Mesenchymal stem cell (in vitro differentiated cells and primary cell): ENCODE measurements at regions not wholly inside any gene's neighbourhood (a gene's known extent, or its start where the extent isn't known, plus 50 kb on each side); places are given as distances from the start of the nearest gene placed in this dataset.

Source experiments
- DNase-seq: peaks from one replicate; pipeline ENCODE4 v3.0.0-alpha.2; 2013
- H2AFZ ChIP-seq: one replicate; pipeline ENCODE4 v1.6.1; 2013; ENCODE audit warnings: low read depth, mild to moderate bottlenecking, control low read depth, inconsistent platforms, low read length, moderate library complexity
- H2AK5ac ChIP-seq: 2 replicates; pipeline ENCODE4 v1.6.1; 2013; ENCODE audit warnings: low read length, moderate library complexity, mild to moderate bottlenecking, inconsistent platforms; ENCODE audit not compliant: severe bottlenecking
- H2BK120ac ChIP-seq: one replicate; pipeline ENCODE4 v1.6.1; 2013; ENCODE audit warnings: low read depth, mild to moderate bottlenecking, inconsistent platforms, low read length, moderate library complexity
- H2BK12ac ChIP-seq, 2 experiments: one replicate each; pipeline ENCODE4 v1.6.1; 2013; ENCODE audit warnings: inconsistent platforms in 2 of 2, low read length in 2 of 2, mild to moderate bottlenecking in 2 of 2, moderate library complexity in 2 of 2, control low read depth in 1 of 2
- H2BK15ac ChIP-seq: one replicate; pipeline ENCODE4 v1.6.1; 2013; ENCODE audit warnings: mild to moderate bottlenecking, low read depth, inconsistent platforms; ENCODE audit not compliant: poor library complexity, severe bottlenecking
- H2BK5ac ChIP-seq: 2 replicates; pipeline ENCODE4 v1.6.1; 2013; ENCODE audit warnings: low read depth, mild to moderate bottlenecking, low read length, control low read depth, inconsistent platforms; ENCODE audit not compliant: poor library complexity, severe bottlenecking
- H3K14ac ChIP-seq, 2 experiments: one replicate each; pipeline ENCODE4 v1.6.1; 2013; ENCODE audit warnings: inconsistent platforms in 2 of 2, low read length in 2 of 2, control low read depth in 1 of 2, mild to moderate bottlenecking in 1 of 2, moderate library complexity in 1 of 2
- H3K18ac ChIP-seq, 2 experiments: one replicate each; pipeline ENCODE4 v1.6.1; 2013; ENCODE audit warnings: inconsistent platforms in 2 of 2, low read length in 2 of 2, control low read depth in 1 of 2, low read depth in 1 of 2, mild to moderate bottlenecking in 1 of 2
- H3K23ac ChIP-seq, 2 experiments: one replicate each; pipeline ENCODE4 v1.6.1; 2013; ENCODE audit warnings: inconsistent platforms in 2 of 2, low read length in 2 of 2, mild to moderate bottlenecking in 2 of 2, moderate library complexity in 2 of 2, control low read depth in 1 of 2
- H3K27ac ChIP-seq: 2 replicates; pipeline ENCODE4 v1.5.1; 2013; ENCODE audit warnings: mild to moderate bottlenecking, moderate library complexity, low read length, control low read depth, inconsistent platforms; ENCODE audit not compliant: poor library complexity, severe bottlenecking
- H3K27me3 ChIP-seq, 2 experiments: 2 replicates each; pipeline versions ENCODE4 v1.6.1 to v1.7.0; 2013; ENCODE audit warnings: low read length in 2 of 2, mild to moderate bottlenecking in 2 of 2, moderate library complexity in 2 of 2, control low read depth in 1 of 2, inconsistent platforms in 1 of 2; ENCODE audit not compliant: control insufficient read depth in 1 of 2, insufficient read depth in 1 of 2
- H3K36me3 ChIP-seq, 2 experiments: 2 replicates each; pipeline versions ENCODE4 v1.6.1 to v1.7.0; 2013; ENCODE audit warnings: low read length in 2 of 2, control low read depth in 1 of 2, inconsistent platforms in 1 of 2, low read depth in 1 of 2, mild to moderate bottlenecking in 1 of 2; ENCODE audit not compliant: insufficient read depth in 2 of 2, control insufficient read depth in 1 of 2
- H3K4ac ChIP-seq, 2 experiments: one replicate each; pipeline ENCODE4 v1.6.1; 2013; ENCODE audit warnings: inconsistent platforms in 2 of 2, low read length in 2 of 2, mild to moderate bottlenecking in 2 of 2, moderate library complexity in 2 of 2, control low read depth in 1 of 2, low read depth in 1 of 2
- H3K4me1 ChIP-seq: 2 replicates; pipeline ENCODE4 v1.6.1; 2013; ENCODE audit warnings: low read depth, low read length, control low read depth; ENCODE audit not compliant: control insufficient read depth, insufficient read depth
- H3K4me2 ChIP-seq: 2 replicates; pipeline ENCODE4 v1.6.1; 2013; ENCODE audit warnings: low read length, mild to moderate bottlenecking, inconsistent platforms; ENCODE audit not compliant: poor library complexity, severe bottlenecking
- H3K4me3 ChIP-seq, 2 experiments: 2 replicates each; pipeline versions ENCODE4 v1.5.1 to v1.7.0; 2013; ENCODE audit warnings: low read length in 2 of 2, mild to moderate bottlenecking in 2 of 2, control low read depth in 1 of 2, low read depth in 1 of 2; ENCODE audit not compliant: insufficient read depth in 1 of 2
- H3K79me1 ChIP-seq: replicated peaks from 2 replicates; pipeline ENCODE4 v1.6.1; 2013; ENCODE audit warnings: mild to moderate bottlenecking, control low read depth, low read length, inconsistent platforms; ENCODE audit not compliant: poor library complexity, severe bottlenecking
- H3K9ac ChIP-seq: 2 replicates; pipeline ENCODE4 v1.7.0; 2013; ENCODE audit warnings: mild to moderate bottlenecking, low read length, moderate library complexity
- H3K9me3 ChIP-seq: 2 replicates; pipeline ENCODE4 v1.7.0; 2013; ENCODE audit warnings: mild to moderate bottlenecking, low read length; ENCODE audit not compliant: control insufficient read depth
- H4K8ac ChIP-seq: one replicate; pipeline ENCODE4 v1.6.1; 2013; ENCODE audit warnings: inconsistent platforms, mild to moderate bottlenecking, low read length, moderate library complexity
- H4K91ac ChIP-seq: one replicate; pipeline ENCODE4 v1.6.1; 2013; ENCODE audit warnings: mild to moderate bottlenecking, low read length, inconsistent platforms
- WGBS: methylation state at CpG from one replicate; pipeline ENCODE4 v1.1.7; 2013; ENCODE audit warnings: mixed read lengths; 5-methylcytosine and 5-hydroxymethylcytosine counted together

DNA sequence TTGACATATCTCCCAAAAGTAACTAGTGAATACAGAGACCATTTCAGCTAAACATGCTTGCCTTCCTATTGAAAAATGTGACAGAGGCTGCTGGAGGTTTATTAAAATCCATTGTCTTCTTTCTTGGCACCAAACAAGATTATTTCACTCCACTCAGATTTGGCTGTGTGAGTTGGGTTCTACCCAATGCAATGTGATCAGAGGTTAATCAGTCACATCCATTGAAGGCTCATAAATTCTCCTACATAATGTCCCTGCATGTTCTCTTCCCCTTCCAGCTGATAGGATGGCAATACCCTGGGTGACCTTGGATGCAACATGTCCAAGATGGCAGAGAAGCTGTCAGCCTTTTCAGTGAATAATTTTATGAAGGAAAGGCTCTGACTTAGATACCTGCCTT, 54.5 kb downstream of the TKTL2 start:
- no peak overlapping the region for H3K14ac ChIP-seq
- no peak for DNase-seq

DNA sequence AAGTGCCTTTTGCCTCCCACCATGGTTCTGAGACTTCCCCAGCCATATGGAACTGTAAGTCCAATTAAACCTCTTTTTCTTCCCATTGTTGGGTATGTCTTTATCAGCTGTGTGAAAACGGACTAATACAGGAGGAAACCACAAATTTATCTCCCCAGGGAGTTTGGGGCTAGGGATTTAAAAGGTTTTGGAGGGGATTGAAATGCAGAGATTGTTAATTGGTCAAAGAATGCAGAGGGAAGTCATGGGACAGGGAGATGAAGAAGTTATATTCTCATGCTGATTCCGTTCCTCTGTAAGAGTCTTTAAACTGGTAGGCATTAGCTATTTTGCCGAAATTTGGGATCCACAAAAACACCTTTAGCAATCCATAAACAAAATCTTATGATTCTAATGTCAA, 57.9 kb downstream of the TKTL2 start:
- H3K23ac ChIP-seq: no peak overlapping the region
- H3K4me1 ChIP-seq: no peaks in the 10 kb centered on the region
- H3K14ac ChIP-seq: no peak overlapping the region
- no peak overlapping the region for H2AK5ac ChIP-seq
- H4K91ac ChIP-seq: no peak overlapping the region
- no peak overlapping the region for H3K27ac ChIP-seq
- no peaks in the 10 kb centered on the region for H3K9me3 ChIP-seq
- no peaks in the 10 kb centered on the region for H3K79me1 ChIP-seq
- H2AFZ ChIP-seq: no peak overlapping the region
- no peak overlapping the region for H3K4ac ChIP-seq
- H2BK15ac ChIP-seq: no peak overlapping the region
- no peak overlapping the region for H3K4me3 ChIP-seq
- no peak overlapping the region for H3K4me2 ChIP-seq
- H4K8ac ChIP-seq: no peak overlapping the region
- H2BK12ac ChIP-seq: no peak overlapping the region
- no peaks in the 10 kb centered on the region for H3K36me3 ChIP-seq
- H3K18ac ChIP-seq: no peak overlapping the region
- H2BK120ac ChIP-seq: no peak overlapping the region
- H3K27me3 ChIP-seq: no peaks in the 10 kb centered on the region
- no peak overlapping the region for H2BK5ac ChIP-seq
- 79% methylated on average over 3 of the region's 3 CpGs for WGBS
- no peak overlapping the region for H3K9ac ChIP-seq
- no peak for DNase-seq

More for the DNA sequence above, 54.5 kb downstream of the TKTL2 start:
- Histone ChIP-seq H2BK12ac (no peak overlapping the region), H3K4ac (no peak overlapping the region), H3K36me3 (no peaks in the 10 kb centered on the region), H3K9ac (no peak overlapping the region), H3K18ac (peak overlapping the region in 1 of 2 experiments; percentile 21), H3K9me3 (no peaks in the 10 kb centered on the region), H4K91ac (no peak overlapping the region), H3K27ac (no peak overlapping the region), H3K23ac (no peak overlapping the region), H2BK5ac (no peak overlapping the region), H2AK5ac (no peak overlapping the region), H2BK15ac (no peak overlapping the region), H3K79me1 (no peaks in the 10 kb centered on the region), H3K4me1 (no peaks in the 10 kb centered on the region), H2AFZ (no peak overlapping the region), H2BK120ac (no peak overlapping the region), H4K8ac (no peak overlapping the region), H3K27me3 (no peaks in the 10 kb centered on the region), H3K4me3 (no peak overlapping the region), H3K4me2 (no peak overlapping the region)

DNA sequence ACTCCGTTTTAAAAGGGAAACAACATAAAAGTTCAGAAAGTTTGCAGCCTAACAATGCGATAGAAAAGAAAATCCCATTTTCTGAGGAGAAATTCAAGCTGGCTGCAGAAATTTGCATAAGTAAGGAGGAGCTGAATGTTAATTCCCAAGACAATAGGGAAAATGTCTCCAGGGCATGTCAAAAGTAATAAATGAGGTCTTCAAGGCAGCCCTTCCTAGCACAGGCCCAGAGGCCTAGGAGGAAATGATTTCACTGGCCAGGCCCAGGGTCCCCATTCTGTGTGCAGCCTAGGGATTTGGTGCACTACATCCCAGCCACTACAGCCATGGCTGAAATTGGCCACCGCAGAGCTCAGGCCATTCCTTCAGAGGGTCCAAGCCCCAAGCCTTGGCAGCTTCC, 59.3 kb downstream of the TKTL2 start:
- no peak overlapping the region for H4K8ac ChIP-seq
- no peak overlapping the region for H3K4me3 ChIP-seq
- H2BK12ac ChIP-seq: no peak overlapping the region
- H2BK5ac ChIP-seq: no peak overlapping the region
- H3K23ac ChIP-seq: no peak overlapping the region
- H3K18ac ChIP-seq: no peak overlapping the region
- H3K9ac ChIP-seq: no peak overlapping the region
- no peaks in the 10 kb centered on the region for H3K9me3 ChIP-seq
- no peak overlapping the region for H3K4me2 ChIP-seq
- H3K14ac ChIP-seq: no peak overlapping the region
- no peaks in the 10 kb centered on the region for H3K27me3 ChIP-seq
- H3K79me1 ChIP-seq: no peaks in the 10 kb centered on the region
- no peak overlapping the region for H2AK5ac ChIP-seq
- H4K91ac ChIP-seq: no peak overlapping the region
- no peaks in the 10 kb centered on the region for H3K4me1 ChIP-seq
- no peak for DNase-seq
- H2BK15ac ChIP-seq: no peak overlapping the region
- 88% methylated on average over 3 of the region's 3 CpGs for WGBS
- no peak overlapping the region for H3K27ac ChIP-seq
- H3K4ac ChIP-seq: no peak overlapping the region
- no peaks in the 10 kb centered on the region for H3K36me3 ChIP-seq
- H2BK120ac ChIP-seq: no peak overlapping the region
- H2AFZ ChIP-seq: no peak overlapping the region

DNA sequence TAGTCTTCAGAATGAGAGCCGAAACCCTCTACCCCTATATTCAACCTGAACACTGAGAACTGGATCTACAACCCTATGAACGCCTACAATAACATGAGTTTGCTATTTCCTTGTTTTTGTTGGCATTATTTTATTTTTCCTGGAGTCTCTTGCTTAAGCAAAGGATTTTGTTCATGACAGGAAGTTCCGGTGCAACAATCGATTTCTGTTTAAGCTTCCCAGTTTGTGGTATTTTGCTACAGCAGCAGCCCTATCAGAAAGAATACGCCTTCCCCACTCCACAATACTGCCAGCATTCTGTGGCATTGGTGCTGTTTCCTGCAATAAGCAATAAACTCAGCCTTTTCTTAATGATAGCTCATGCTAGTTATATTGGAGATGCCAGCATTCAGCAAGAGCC, 60.9 kb downstream of the NPY5R start:
- H4K8ac ChIP-seq: no peak overlapping the region
- H2BK12ac ChIP-seq: peak overlapping the region in 1 of 2 experiments; percentile 42
- H3K4me3 ChIP-seq: no peak overlapping the region
- no peak for DNase-seq
- H3K27me3 ChIP-seq: no peaks in the 10 kb centered on the region
- no peak overlapping the region for H3K18ac ChIP-seq
- H3K9me3 ChIP-seq: no peaks in the 10 kb centered on the region
- H3K4ac ChIP-seq: no peak overlapping the region
- WGBS: 96% methylated on average over 4 of the region's 5 CpGs
- H3K23ac ChIP-seq: no peak overlapping the region
- H2BK120ac ChIP-seq: no peak overlapping the region
- no peaks in the 10 kb centered on the region for H3K4me1 ChIP-seq
- H3K36me3 ChIP-seq: no peaks in the 10 kb centered on the region
- no peak overlapping the region for H2BK5ac ChIP-seq
- peak overlapping the region; percentile 91 for H3K27ac ChIP-seq
- H2AK5ac ChIP-seq: no peak overlapping the region
- H4K91ac ChIP-seq: no peak overlapping the region
- H3K4me2 ChIP-seq: peak overlapping the region; percentile 27
- H3K79me1 ChIP-seq: no peaks in the 10 kb centered on the region
- H3K9ac ChIP-seq: peak overlapping the region; percentile 15
- H3K14ac ChIP-seq: no peak overlapping the region
- no peak overlapping the region for H2BK15ac ChIP-seq
- H2AFZ ChIP-seq: no peak overlapping the region
